GM12878 (cell line): ENCODE measurements at regions not wholly inside any gene's neighbourhood (a gene's known extent, or its start where the extent isn't known, plus 50 kb on each side); places are given as distances from the start of the nearest gene placed in this dataset.
A peak's percentile ranks its signal among the peaks of the same experiment; 100 is the strongest.

Experiments
- IRF4 ChIP-seq: IDR thresholded peaks from 2 replicates; pipeline ENCODE4 v1.6.1; 2011; ENCODE audit warnings: low read depth, low read length
- KDM1A ChIP-seq: fragments of 200-600 bp; sonication (generic); IDR thresholded peaks from 2 replicates; pipeline ENCODE4 v1.6.1; 2016; ENCODE audit warnings: borderline replicate concordance
- MLLT1 ChIP-seq: fragments of 450-650 bp; IDR thresholded peaks from 2 replicates; pipeline ENCODE4 v1.6.1; 2016; ENCODE audit warnings: mild to moderate bottlenecking
- PAX8 ChIP-seq: fragments of 450-650 bp; IDR thresholded peaks from 2 replicates; pipeline ENCODE4 v1.6.1; 2017; ENCODE audit warnings: mild to moderate bottlenecking, moderate library complexity
- RB1 ChIP-seq: fragments of 450-650 bp; formaldehyde crosslinking; IDR thresholded peaks from 2 replicates; pipeline ENCODE4 v1.6.1; 2017; ENCODE audit warnings: mild to moderate bottlenecking, borderline replicate concordance
- STAT1 ChIP-seq: fragments of 450-650 bp; conservative IDR thresholded peaks from 2 replicates; pipeline ENCODE4 v1.6.1; 2014; ENCODE audit warnings: antibody characterized with exemption, mild to moderate bottlenecking
- ZBTB11 ChIP-seq: fragments of 450-650 bp; formaldehyde crosslinking; IDR thresholded peaks from 2 replicates; pipeline ENCODE4 v1.5.0; 2022; ENCODE audit warnings: mild to moderate bottlenecking, missing genetic modification characterization

- TF ChIP-seq ZBTB11 (CRISPR knock-in tag), result 0 out of 2 replicates have a peak, but pooled peaks have one; percentile 63
- 0 out of 2 replicates have a peak, but pooled peaks have one; percentile 43 for TF ChIP-seq IRF4
- TF ChIP-seq KDM1A, result no peak
- TF ChIP-seq PAX8, result 0 out of 2 replicates have a peak, but pooled peaks have one; percentile 73
- no peak for TF ChIP-seq STAT1
- TF ChIP-seq MLLT1, result peak; percentile 79
- no peak for TF ChIP-seq RB1
Observed at GRCh38 chr14:105853089-105853906, 326.9 kb downstream of the TMEM121 start (continued).
